SKM-1 (cell line): ENCODE measurements at regions not wholly inside any gene's neighbourhood (a gene's known extent, or its start where the extent isn't known, plus 50 kb on each side); places are given as distances from the start of the nearest gene placed in this dataset.

Experiments
- DNase-seq: peaks from one replicate; lab custom pipeline; 2025; ENCODE audit not compliant: unreplicated experiment; lab: John Stamatoyannopoulos, UW

DNA sequence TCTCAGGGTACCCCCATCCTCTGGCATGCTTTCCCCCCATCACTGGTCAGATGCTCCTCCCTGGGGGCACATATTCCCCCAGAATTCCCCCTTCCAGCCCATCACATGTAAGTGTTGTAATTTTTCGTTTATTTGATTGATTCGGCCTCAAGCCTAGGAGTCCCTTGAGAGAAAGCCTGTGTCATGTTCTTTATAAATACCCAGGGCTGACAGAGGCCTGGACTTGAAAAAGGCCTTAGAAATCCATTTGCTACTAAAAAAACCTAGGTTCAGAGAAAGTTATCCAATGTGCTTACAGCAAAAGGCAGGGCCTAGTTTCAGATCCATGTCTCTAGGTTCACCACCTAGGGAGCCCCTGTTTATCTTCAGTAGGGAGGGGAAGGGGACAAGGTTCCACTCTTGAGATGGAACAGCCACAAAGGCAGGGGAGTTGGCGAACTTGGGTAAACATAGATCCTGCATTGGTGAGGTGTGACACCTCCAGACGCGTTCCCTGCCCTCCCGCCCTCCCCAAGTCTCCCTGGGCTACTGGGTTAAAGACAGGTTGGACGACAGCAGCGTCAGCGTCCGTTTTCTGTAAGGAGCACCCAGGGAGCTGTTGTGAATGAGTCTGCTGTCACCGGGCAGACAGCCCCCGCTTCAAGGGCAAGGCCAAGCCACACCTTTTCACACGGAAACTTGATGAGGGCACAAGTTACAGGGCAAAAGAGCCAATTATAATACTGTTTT lies 147.8 kb downstream of the EN1 start:
- DNase-seq: no peak

DNA sequence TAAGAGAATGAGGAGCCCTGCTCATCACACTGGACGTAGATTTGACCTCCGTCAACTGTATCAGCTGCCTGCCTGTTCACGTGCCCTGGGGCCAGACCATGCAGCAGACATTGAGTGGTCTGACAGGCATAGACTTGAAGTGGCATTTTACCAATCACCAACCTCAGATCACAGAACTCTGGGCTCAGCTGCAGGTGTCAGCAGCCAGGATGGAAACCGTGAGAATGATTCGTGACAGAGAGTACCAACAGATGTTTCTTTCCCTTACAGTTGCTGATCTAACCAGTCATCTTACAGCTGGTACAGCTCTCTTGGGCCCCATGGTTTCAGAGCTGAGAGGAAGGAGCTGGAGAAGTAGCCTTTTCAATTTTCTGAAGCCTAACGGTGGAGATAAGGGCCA lies 148.9 kb downstream of the EN1 start:
- no peak for DNase-seq

- DNase-seq: no peak
Observed at GRCh38 chr2:118697781-118698180, 149.7 kb downstream of the EN1 start.

GRCh38 chr2:118696786-118697465 lies 150.5 kb downstream of the EN1 start:
- no peak for DNase-seq

GRCh38 chr2:118693287-118693822 lies 154.1 kb downstream of the EN1 start:
- DNase-seq: no peak

DNA sequence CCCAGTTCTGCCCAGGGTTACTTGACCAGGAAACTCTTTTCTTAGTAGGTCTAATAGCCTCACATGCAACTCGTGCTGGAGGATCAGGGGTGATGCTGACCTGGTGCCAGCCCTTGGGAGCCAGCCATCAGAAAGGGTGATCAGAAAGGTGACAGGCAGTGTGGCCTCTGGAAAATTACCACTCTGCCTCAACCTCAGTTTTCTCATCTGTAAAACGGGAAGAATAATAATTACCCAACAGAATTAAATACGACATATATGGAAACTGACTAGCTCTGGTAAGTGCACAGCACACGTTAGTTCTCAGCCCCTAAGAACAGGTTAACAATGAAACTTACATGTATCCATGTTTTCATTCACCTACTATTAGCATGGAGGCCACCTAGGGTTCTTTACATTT lies 157.6 kb downstream of the EN1 start:
- no peak for DNase-seq

DNA sequence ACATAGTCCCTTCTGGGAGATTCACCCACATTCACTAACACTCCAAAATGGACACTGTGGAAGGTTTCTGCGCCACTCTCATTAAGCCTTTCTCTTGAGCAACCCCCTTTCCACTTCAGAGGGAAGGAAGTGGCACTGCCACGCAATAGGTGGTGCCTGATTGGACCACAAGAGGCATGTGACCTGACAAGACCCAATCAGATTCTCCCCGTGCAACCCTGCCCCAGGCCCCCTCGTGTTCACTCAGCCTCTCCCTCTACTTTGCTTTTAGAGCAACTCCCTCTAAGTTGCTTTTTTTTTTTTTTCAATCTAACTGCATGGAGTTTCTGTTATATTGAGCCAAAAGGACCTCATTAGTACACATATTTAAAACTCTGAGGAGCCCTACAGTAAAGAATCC lies 158.0 kb downstream of the EN1 start:
- DNase-seq: no peak

DNA sequence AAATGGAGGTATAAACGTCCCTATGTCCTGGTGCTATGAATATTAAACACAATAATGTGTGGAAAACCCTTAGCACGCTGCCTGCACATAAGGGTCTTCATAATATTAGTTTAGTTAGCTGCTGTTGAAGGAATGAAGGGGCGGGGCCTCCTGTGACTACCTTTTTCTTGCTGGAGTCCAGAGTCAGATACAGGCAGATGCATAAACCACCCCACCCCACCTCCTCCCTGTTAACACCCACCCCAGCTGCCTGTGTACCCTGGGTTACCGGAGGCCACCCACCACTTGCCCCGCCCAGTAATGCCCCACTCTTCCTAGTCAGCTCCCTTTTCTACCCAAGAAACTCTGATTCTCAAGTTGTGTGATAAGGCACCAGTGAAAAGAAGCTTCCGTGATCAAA lies 158.4 kb downstream of the EN1 start:
- DNase-seq: no peak

GRCh38 chr2:118687698-118688097 lies 159.8 kb downstream of the EN1 start:
- no peak for DNase-seq

DNA sequence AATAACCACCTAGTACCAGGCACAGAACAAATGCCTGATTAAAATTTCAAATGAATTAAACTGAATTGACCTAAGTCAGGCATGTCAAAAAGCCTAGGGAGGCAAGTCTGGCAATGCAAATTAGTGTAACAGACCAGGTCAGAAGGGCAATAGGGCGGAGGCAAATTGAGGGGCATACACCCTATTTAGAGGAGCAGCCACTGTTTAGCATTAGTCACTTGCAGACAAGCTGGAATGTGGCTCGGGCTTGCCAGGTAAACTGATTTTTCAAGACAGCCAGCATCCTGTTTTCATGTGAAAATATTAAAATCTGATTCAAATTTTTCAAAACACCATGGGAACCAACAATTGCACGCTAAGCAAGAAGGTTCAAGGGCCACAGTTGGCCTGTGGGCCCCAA lies 160.3 kb downstream of the EN1 start:
- DNase-seq: no peak

DNA sequence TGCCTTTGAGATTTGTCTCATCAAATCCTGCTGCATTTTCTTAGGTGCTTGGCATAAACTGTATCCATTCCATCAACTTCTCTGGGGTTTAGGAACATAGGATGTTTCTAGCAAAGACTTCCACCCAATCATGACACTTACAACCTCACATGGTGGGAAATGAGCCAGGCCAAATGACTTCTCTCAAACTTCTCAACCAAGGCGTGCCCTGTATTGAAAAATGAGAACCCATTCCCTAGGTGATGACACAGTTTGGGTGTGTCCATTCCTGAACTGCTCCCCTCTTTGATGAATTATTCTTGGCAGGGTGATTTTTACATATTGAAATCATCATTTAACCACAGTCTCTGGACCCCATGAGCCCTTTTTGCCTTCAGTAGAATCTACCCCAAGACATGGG lies 161.1 kb downstream of the EN1 start:
- no peak for DNase-seq

DNA sequence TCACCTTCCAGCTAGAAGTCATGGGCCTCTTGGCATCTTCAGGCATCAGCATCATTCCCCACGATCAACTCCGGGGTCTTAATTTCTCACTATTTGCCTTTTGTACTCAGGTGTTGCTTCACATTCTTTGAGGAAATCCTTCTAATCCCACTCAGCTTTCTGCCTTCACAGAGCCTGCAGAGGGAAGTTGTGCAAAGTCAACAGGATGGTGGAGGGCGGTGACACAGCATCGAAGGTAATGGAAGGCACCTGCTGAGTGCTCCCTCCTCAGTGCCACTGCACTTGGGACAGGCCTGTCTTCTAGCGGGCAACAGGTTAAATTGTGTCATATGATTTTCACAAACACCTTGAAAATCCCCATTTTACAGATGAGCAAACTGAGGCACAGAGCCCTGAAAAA lies 164.0 kb downstream of the EN1 start:
- DNase-seq: no peak

DNA sequence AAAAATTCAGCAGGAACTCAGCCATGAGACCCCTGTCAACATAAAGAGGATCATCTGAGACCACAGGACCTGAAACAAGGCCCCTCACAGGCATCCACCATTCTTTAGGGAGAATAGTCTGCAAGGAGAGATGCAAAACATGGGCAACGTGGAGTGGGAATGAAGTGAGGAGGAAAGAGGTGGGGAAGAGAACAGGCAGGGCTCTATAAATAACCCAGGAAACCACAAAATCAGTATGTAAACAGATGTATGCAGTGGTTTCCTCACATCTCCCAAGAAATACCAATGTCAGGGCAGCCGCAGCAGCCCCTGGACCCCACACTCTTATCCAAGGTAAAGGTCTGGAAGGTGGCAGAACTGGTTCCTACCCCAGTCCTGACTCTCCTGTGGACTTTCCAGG lies 168.5 kb downstream of the EN1 start:
- DNase-seq: no peak

DNA sequence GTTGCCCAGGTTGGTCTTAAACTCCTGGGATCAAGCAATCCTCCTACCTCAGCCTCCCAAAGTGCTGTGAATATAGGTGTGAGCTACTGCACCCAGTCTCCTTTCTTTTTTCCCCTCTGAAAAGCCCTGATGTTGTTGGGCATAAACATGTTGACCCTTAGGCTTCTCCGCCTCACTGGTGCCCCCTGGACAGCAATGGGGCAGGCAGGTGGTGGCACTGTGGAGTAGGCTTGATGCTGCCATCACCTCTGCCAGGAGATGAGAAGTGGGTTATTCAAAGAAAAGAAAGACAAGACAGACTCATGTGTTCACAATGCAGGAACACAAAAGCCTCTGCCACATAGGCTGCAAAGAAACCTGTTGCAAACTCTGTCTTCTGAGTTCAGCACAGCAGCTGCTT lies 169.9 kb downstream of the EN1 start:
- DNase-seq: no peak

DNA sequence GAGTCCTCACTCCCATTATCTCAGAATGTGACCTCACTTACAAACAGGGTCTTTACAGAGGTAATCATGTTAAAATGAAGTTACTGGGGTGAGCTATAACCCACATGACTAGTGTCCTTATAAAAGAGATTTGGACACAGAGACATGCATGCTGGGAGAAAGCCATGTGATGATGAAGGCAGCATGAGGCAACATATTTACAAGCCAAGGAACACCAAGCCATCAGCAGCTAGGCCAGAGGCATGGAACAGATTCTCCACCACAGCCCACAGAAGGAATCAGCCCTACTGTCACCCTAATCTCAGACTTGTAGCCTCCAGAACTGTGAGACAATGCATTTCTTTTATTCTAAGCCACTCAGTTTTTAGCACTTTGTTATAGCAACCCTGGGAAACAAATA lies 171.9 kb downstream of the EN1 start:
- no peak for DNase-seq

DNA sequence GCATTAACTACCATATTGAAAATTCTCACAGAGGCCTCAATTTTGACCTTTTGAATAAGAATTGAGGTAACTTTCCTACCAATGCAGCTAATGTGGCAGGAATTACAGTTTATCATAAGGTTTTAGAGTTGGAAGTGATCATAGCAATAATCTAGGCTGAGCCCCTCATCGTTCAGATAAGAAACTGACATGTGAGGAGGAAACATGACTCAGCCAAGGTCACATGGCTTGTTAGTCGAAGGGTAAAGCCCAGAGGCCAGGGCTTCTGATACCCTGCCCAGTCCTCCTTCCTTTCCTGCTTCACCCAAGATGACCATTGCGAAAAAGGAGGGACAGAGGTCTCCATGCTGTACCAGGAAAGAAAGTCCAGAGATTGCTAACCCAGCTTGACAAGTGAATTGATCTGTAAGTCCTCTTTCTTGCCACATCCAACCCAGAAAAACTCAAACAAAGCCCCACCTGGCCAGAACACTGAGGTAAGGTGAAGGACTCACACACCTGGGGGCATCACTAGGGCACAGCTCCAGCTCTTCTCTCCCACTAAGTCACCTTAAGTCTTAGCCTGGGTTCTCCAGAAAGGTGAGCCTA lies 174.8 kb downstream of the EN1 start:
- no peak for DNase-seq

DNA sequence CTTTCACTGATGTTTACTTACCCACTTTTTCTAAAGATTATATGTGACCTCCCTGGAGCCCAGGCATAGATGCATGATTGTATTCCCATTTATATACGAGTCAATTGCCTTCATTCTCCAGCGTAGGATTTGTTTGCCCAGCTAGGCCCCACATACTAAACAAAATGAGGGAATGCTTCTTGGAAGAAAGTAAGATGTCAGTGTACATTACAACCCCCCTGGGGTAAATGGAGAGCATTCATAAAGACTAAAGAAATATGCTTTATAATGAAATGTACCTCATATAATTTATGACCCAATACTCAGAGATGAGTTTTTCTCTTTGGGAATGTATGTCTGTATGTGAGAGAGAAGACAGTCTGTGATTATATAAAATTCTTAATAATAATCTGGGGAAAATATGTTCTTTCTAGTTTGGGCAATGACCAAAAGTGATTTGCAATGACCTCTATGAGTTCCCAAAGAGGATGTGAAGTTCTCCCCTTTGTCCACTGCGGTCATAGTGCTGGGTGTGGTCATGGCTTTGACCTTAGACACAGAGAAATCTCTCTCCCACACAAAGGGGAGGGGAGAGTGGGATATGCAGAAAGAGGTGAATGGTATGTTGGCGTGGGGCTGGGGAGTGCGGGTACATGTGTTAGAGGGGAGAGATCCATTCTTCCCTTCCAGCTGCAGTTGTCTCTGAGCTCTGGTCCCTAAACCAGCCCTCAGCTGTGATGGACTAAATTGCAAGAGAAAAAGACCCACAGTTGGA lies 175.6 kb downstream of the EN1 start:
- DNase-seq: no peak

DNA sequence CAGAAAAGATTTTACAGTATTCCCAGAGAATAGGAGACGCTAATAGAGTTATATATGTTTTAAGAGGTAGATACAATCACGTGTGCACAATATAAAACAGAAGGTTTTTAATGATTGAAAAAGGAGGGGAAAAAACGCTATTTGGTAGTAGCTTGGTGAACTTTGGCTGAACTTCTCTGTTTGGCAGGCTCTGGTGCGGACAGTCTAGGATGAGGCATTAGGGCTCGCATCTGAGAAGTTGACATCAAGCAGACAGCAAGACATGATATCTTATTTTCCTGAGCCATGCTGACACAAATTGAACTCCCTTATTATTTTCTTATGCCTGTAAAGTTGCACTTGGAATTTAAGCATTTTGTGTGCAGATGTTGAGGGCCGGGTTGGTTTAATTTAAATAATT lies 176.6 kb downstream of the EN1 start:
- no peak for DNase-seq

GRCh38 chr2:118670276-118670675 lies 177.2 kb downstream of the EN1 start:
- no peak for DNase-seq

DNA sequence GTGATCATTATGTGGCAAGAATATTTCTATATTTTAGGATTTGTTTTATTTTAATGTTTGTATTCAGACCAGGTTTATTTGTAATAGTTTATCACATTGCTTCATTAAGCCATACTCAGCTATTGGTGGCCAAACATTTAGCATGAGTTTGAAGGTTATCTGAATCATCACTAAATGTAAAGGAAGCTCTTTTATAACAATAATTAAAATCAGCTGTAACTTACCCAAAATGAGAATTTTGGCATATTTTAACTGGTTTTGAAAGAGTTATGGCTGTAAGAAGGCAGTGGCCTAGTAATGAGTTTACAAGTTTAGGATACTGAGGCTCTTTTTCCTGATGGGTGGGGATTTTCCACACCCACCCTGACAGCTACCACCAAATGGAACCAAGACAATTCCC lies 177.8 kb downstream of the EN1 start:
- DNase-seq: no peak
